Stimulated activated CD8-positive, alpha-beta memory T cell treated with anti-CD3 and anti-CD28 coated beads, Interleukin-15, amount 100 ng/mL, for 4 hours (primary cell): ENCODE measurements at regions not wholly inside any gene's neighbourhood (a gene's known extent, or its start where the extent isn't known, plus 50 kb on each side); places are given as distances from the start of the nearest gene placed in this dataset.
"Not testable (repeated sequence)": the region's sequence is repeated elsewhere in the genome, so short reads cannot be mapped to it uniquely, and the experiment has no call there.

Experiments used
- DNase-seq, 2 donors: peaks; one replicate each; pipeline ENCODE4 v3.0.0-alpha.2; 2020; ENCODE audit warnings: low read depth in 2 of 2

- no peak for DNase-seq
Measured at GRCh38 chr13:88424463-88424862, 753.3 kb downstream of the SLITRK5 start.

- no peak for DNase-seq
Measured at GRCh38 chr13:88426661-88427060, 755.5 kb downstream of the SLITRK5 start.

GRCh38 chr13:88429862-88430261 lies 758.7 kb downstream of the SLITRK5 start:
- no peak for DNase-seq

GRCh38 chr13:88434953-88435352 lies 763.8 kb downstream of the SLITRK5 start:
- DNase-seq: no peak

GRCh38 chr13:88436974-88437373 lies 765.8 kb downstream of the SLITRK5 start:
- DNase-seq: no peak

GRCh38 chr13:88450515-88450914 lies 779.3 kb downstream of the SLITRK5 start:
- no peak for DNase-seq

GRCh38 chr13:88456151-88456550 lies 785.0 kb downstream of the SLITRK5 start:
- DNase-seq: no peak

- DNase-seq: no peak
Measured at GRCh38 chr13:88459331-88459730, 788.2 kb downstream of the SLITRK5 start.

- no peak for DNase-seq
Measured at GRCh38 chr13:88461272-88462009, 790.3 kb downstream of the SLITRK5 start.

GRCh38 chr13:88464851-88465250 lies 793.7 kb downstream of the SLITRK5 start:
- DNase-seq: no peak

GRCh38 chr13:88472316-88472715 lies 801.1 kb downstream of the SLITRK5 start:
- no peak for DNase-seq

- no peak for DNase-seq
Measured at GRCh38 chr13:88483202-88483601, 812.0 kb downstream of the SLITRK5 start.

- DNase-seq: no peak
Measured at GRCh38 chr13:88507909-88508308, 836.7 kb downstream of the SLITRK5 start.

- DNase-seq: not testable (repeated sequence)
Measured at GRCh38 chr13:88512993-88513392, 841.8 kb downstream of the SLITRK5 start.

- no peak for DNase-seq
Measured at GRCh38 chr13:88526186-88526852, 855.1 kb downstream of the SLITRK5 start.

- no peak for DNase-seq
Measured at GRCh38 chr13:88526853-88527215, 855.7 kb downstream of the SLITRK5 start.

GRCh38 chr13:88541994-88542393 lies 870.8 kb downstream of the SLITRK5 start:
- DNase-seq: no peak

GRCh38 chr13:88544836-88545235 lies 873.7 kb downstream of the SLITRK5 start:
- no peak for DNase-seq

GRCh38 chr13:88552966-88553365 lies 881.8 kb downstream of the SLITRK5 start:
- DNase-seq: no peak

GRCh38 chr13:88565566-88565965 lies 894.4 kb downstream of the SLITRK5 start:
- no peak for DNase-seq

- DNase-seq: no peak
Measured at GRCh38 chr13:88585861-88586260, 914.7 kb downstream of the SLITRK5 start.

- no peak for DNase-seq
Measured at GRCh38 chr13:88586263-88586662, 915.1 kb downstream of the SLITRK5 start.

- no peak for DNase-seq
Measured at GRCh38 chr13:88590574-88590973, 919.4 kb downstream of the SLITRK5 start.

GRCh38 chr13:88592105-88592504 lies 920.9 kb downstream of the SLITRK5 start:
- DNase-seq: no peak
